Astrocyte (in vitro differentiated cells and primary cell): ENCODE measurements at regions not wholly inside any gene's neighbourhood (a gene's known extent, or its start where the extent isn't known, plus 50 kb on each side); places are given as distances from the start of the nearest gene placed in this dataset.

Experiments used
- DNase-seq: peaks from one replicate; pipeline ENCODE4 v3.0.0-alpha.2; 2010; ENCODE audit warnings: low read depth
- FAIRE-seq: peaks from 2 replicates; lab custom pipeline; 2011; peaks lifted over from hg19 to GRCh38; lab: Jason Lieb, UNC
- H2AFZ ChIP-seq: 2 replicates; pipeline ENCODE4 v1.6.0; 2012; ENCODE audit warnings: low read depth, low read length, inconsistent platforms
- H3K27ac ChIP-seq: 2 replicates; pipeline ENCODE4 v1.5.1; 2011; ENCODE audit warnings: low read depth, low read length, inconsistent platforms
- H3K27me3 ChIP-seq: 2 replicates; pipeline ENCODE4 v1.6.0; 2011; ENCODE audit warnings: low read length, inconsistent platforms; ENCODE audit not compliant: insufficient read depth
- H3K36me3 ChIP-seq: 2 replicates; pipeline ENCODE4 v1.5.1; 2011; ENCODE audit warnings: low read length, inconsistent platforms; ENCODE audit not compliant: insufficient read depth
- H3K4me1 ChIP-seq: 2 replicates; pipeline ENCODE4 v1.5.1; 2011; ENCODE audit warnings: low read length, inconsistent platforms; ENCODE audit not compliant: insufficient read depth
- H3K4me2 ChIP-seq: 2 replicates; pipeline ENCODE4 v1.6.0; 2012; ENCODE audit warnings: low read length, inconsistent platforms
- H3K4me3 ChIP-seq: 2 replicates; pipeline ENCODE4 v1.5.1; 2011; ENCODE audit warnings: low read depth, mild to moderate bottlenecking, low read length, inconsistent platforms; ENCODE audit not compliant: insufficient read depth
- H3K79me2 ChIP-seq: 2 replicates; pipeline ENCODE4 v1.6.0; 2012; ENCODE audit warnings: mild to moderate bottlenecking, low read length, inconsistent platforms; ENCODE audit not compliant: insufficient read depth
- H3K9ac ChIP-seq: 2 replicates; pipeline ENCODE4 v1.6.0; 2012; ENCODE audit warnings: mild to moderate bottlenecking, low read length, inconsistent platforms
- H3K9me3 ChIP-seq: 2 replicates; pipeline ENCODE4 v1.5.1; 2012; ENCODE audit warnings: low read depth, mild to moderate bottlenecking, low read length, inconsistent platforms; ENCODE audit not compliant: insufficient read depth
- H4K20me1 ChIP-seq: 2 replicates; pipeline ENCODE4 v1.6.0; 2012; ENCODE audit warnings: low read length, inconsistent platforms; ENCODE audit not compliant: insufficient read depth
- H3K27ac Mint-ChIP-seq: one replicate; pipeline ENCODE4 v1.8.0; 2021; ENCODE audit warnings: mild to moderate bottlenecking, mixed read lengths; ENCODE audit not compliant: unreplicated experiment
- H3K27me3 Mint-ChIP-seq: one replicate; pipeline ENCODE4 v1.8.0; 2021; ENCODE audit warnings: low read depth, mixed read lengths; ENCODE audit not compliant: unreplicated experiment
- H3K36me3 Mint-ChIP-seq: one replicate; pipeline ENCODE4 v1.8.0; 2021; ENCODE audit warnings: low read depth, mixed read lengths; ENCODE audit not compliant: unreplicated experiment
- H3K4me1 Mint-ChIP-seq: one replicate; pipeline ENCODE4 v1.8.0; 2021; ENCODE audit warnings: low read depth, mixed read lengths; ENCODE audit not compliant: unreplicated experiment
- H3K4me3 Mint-ChIP-seq: one replicate; pipeline ENCODE4 v1.8.0; 2021; ENCODE audit warnings: mild to moderate bottlenecking, moderate library complexity, mixed read lengths; ENCODE audit not compliant: unreplicated experiment
- H3K9me3 Mint-ChIP-seq: one replicate; pipeline ENCODE4 v1.8.0; 2021; ENCODE audit warnings: mild to moderate bottlenecking, mixed read lengths; ENCODE audit not compliant: unreplicated experiment
- EZH2 ChIP-seq: IDR thresholded peaks from 2 replicates; pipeline ENCODE4 v1.6.1; 2012; ENCODE audit warnings: mild to moderate bottlenecking, low read length, inconsistent platforms; ENCODE audit not compliant: insufficient read depth
- TF ChIP-seq, protein P1 (sequence below): IDR thresholded peaks from 2 replicates; pipeline ENCODE4 v1.5.1; 2011; ENCODE audit warnings: low read depth, mild to moderate bottlenecking, inconsistent platforms, low read length, moderate library complexity; ENCODE audit not compliant: insufficient read depth

- Histone ChIP-seq H3K36me3 (no peaks in the 10 kb centered on the region), H3K27ac (no peak overlapping the region), H4K20me1 (no peaks in the 10 kb centered on the region), H3K9me3 (peaks cover 3% of the 10 kb centered on the region), H3K4me3 (no peak overlapping the region), H3K9ac (no peak overlapping the region), H3K4me1 (peaks cover 14% of the 10 kb centered on the region), H3K4me2 (no peak overlapping the region), H2AFZ (no peak overlapping the region), H3K27me3 (no peaks in the 10 kb centered on the region), H3K79me2 (no peaks in the 10 kb centered on the region)
- H3K36me3 Mint-ChIP-seq = no peaks in the 10 kb centered on the region
- no peak overlapping the region for H3K27ac Mint-ChIP-seq
- no peaks in the 10 kb centered on the region for H3K9me3 Mint-ChIP-seq
- DNase-seq (no peak), FAIRE-seq (no peak)
- no peak overlapping the region for H3K4me3 Mint-ChIP-seq
- TF ChIP-seq, protein P1, sequence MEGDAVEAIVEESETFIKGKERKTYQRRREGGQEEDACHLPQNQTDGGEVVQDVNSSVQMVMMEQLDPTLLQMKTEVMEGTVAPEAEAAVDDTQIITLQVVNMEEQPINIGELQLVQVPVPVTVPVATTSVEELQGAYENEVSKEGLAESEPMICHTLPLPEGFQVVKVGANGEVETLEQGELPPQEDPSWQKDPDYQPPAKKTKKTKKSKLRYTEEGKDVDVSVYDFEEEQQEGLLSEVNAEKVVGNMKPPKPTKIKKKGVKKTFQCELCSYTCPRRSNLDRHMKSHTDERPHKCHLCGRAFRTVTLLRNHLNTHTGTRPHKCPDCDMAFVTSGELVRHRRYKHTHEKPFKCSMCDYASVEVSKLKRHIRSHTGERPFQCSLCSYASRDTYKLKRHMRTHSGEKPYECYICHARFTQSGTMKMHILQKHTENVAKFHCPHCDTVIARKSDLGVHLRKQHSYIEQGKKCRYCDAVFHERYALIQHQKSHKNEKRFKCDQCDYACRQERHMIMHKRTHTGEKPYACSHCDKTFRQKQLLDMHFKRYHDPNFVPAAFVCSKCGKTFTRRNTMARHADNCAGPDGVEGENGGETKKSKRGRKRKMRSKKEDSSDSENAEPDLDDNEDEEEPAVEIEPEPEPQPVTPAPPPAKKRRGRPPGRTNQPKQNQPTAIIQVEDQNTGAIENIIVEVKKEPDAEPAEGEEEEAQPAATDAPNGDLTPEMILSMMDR = no peak
- TF ChIP-seq EZH2 = no peak
- H3K4me1 Mint-ChIP-seq = peaks cover 14% of the 10 kb centered on the region
- H3K27me3 Mint-ChIP-seq = no peaks in the 10 kb centered on the region
These were observed 52.5 kb upstream of the DOCK9 start for GRCh38 chr13:99030326-99030725.

DNA sequence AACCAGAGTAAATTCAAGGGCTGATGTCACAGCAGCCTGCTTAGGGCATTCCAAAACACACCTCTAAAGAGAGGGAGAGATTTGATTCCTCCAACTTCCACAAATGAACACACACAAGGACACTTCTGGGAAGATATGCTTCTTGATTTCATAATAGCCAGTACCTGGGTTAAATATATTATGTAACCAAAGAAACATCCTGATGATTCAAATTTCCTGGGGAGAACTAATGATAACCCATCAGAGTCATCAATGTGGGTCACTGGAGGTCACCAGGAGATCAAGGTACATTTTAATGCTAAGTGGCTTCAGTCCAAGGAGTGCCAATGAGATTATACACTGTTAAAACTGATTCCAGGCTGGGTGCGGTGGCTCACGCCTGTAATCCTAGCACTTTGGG, 54.0 kb upstream of the DOCK9 start:
- H2AFZ ChIP-seq = no peak overlapping the region
- H3K9me3 ChIP-seq = peaks cover 3% of the 10 kb centered on the region
- H3K4me1 ChIP-seq = peaks cover 6% of the 10 kb centered on the region
- Mint-ChIP-seq H3K4me1 (peaks cover 5% of the 10 kb centered on the region), H3K9me3 (no peaks in the 10 kb centered on the region), H3K4me3 (no peak overlapping the region), H3K36me3 (no peaks in the 10 kb centered on the region), H3K27ac (no peak overlapping the region), H3K27me3 (no peaks in the 10 kb centered on the region)
- DNase-seq = no peak
- no peak overlapping the region for H3K9ac ChIP-seq
- no peaks in the 10 kb centered on the region for H3K27me3 ChIP-seq
- no peak overlapping the region for H3K4me2 ChIP-seq
- no peaks in the 10 kb centered on the region for H3K79me2 ChIP-seq
- H3K36me3 ChIP-seq = no peaks in the 10 kb centered on the region
- no peak for TF ChIP-seq EZH2
- TF ChIP-seq, protein P1 = no peak
- no peak for FAIRE-seq
- no peaks in the 10 kb centered on the region for H4K20me1 ChIP-seq
- H3K27ac ChIP-seq = no peak overlapping the region
- no peak overlapping the region for H3K4me3 ChIP-seq

DNA sequence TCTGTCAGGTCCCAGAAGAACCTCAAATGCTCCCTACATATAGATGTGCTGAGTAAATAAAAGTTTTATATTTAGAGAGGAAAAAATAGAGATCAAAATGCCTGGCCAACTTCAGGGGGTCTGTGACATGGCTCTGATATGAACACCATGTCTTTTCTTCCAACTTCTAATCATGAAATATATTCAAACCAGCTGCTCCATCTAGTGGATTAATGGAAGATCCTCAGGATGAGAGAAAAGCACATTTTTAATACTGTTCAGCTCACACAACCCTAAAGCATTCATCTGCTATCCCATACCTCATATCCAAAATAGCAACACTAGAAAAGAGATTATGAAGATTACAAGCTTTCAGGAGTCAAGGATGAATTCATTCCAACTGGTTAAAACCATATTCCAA, 56.0 kb upstream of the DOCK9 start:
- no peak overlapping the region for H3K27ac ChIP-seq
- Mint-ChIP-seq H3K4me3 (no peak overlapping the region), H3K4me1 (peaks cover 5% of the 10 kb centered on the region), H3K27me3 (no peaks in the 10 kb centered on the region), H3K36me3 (no peaks in the 10 kb centered on the region), H3K9me3 (no peaks in the 10 kb centered on the region), H3K27ac (no peak overlapping the region)
- H2AFZ ChIP-seq = no peak overlapping the region
- H3K27me3 ChIP-seq = no peaks in the 10 kb centered on the region
- no peak overlapping the region for H3K4me2 ChIP-seq
- H4K20me1 ChIP-seq = no peaks in the 10 kb centered on the region
- TF ChIP-seq, protein P1 = peak; percentile 72
- no peak for TF ChIP-seq EZH2
- DNase-seq (no peak), FAIRE-seq (peak; percentile 34)
- no peaks in the 10 kb centered on the region for H3K79me2 ChIP-seq
- H3K9me3 ChIP-seq = peaks cover 3% of the 10 kb centered on the region
- H3K36me3 ChIP-seq = no peaks in the 10 kb centered on the region
- no peak overlapping the region for H3K4me3 ChIP-seq
- H3K9ac ChIP-seq = no peak overlapping the region
- H3K4me1 ChIP-seq = no peaks in the 10 kb centered on the region
